ENCODE measurements at regions not wholly inside any gene's neighbourhood (a gene's known extent, or its start where the extent isn't known, plus 50 kb on each side); places are given as distances from the start of the nearest gene placed in this dataset.

DNA sequence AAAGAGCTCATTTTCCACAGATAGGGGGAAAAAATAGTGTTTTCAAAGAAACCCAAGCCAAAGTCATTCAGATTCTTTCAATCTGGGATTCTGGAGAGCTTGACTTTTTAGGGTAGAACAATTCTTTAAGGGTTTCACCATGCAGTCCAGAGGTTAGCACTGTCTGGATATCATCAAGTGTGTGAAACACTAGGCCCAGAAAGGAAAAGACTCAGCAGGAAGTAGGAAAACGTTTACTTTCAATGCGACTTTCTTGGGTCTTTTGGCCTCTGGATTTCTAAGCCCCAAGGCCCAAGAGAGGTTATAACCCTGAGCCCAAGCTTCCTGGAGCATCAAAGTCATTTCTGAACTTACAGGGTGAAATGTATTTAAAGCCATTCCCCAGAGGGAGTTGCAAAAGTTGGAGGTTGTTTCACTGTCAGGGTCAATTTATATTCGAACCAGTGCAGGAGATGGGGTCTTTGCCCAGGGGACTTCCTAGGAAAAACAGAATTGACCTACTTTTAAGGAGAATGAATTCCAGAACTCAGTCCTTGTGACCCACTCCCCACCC lies 158.0 kb downstream of the C7orf25 start:
- no peak for DNase-seq

DNA sequence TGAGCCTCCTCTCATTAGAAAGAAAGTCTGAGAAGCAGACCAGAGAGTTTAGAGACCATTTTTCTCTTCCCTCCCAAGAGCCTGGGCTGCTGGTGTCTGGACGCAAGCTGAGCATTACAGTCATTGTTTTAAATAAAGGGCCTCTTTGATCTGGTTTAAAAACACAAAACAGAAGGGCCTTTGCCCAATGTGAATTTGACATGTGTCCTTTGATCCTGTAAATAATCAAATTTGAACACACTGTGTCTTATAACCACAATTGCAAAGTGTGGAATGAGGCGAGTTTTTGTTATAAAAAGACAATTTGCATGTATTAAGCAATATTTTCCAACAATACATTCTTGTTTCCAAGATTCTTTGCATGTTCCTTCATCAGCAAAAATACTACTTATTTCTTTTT lies 158.5 kb downstream of the C7orf25 start:
- DNase-seq, result no peak

DNA sequence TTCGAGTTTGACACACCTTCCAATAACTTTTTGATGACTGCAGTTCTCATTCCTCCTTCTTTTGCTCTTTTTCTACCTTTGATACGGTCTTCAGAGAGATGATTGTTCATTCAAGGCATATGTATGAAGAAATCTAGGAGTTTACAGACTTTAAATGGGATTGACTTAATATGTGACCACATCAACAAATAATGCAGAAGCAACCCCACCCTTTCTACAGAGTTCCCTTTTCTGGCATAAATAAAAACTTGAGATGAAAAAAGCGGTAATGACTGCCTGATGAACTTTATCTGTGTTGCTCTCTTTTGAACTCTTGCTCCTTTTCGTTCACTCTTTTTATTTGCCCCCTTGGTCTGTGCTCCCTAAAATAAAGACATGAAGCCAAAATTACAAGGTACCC lies 161.7 kb downstream of the C7orf25 start:
- no peak for DNase-seq

DNA sequence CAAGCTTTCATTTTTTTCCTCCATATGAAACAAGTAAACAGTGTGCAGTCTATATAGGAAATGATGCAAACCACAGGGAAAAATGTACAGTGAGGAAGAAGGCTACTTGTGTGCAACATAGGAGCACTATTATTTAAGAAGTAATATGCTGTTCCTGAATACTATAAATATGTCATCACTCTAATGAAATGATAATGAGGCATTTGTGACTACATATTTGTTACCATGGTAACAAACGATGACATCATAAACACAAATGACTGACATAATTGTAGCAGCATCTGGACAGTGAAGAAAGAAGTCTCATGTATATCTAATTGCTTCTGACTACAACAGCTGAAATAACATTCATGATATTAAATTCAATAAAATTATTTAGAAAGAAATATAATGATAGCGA lies 164.8 kb downstream of the C7orf25 start:
- no peak for DNase-seq

DNA sequence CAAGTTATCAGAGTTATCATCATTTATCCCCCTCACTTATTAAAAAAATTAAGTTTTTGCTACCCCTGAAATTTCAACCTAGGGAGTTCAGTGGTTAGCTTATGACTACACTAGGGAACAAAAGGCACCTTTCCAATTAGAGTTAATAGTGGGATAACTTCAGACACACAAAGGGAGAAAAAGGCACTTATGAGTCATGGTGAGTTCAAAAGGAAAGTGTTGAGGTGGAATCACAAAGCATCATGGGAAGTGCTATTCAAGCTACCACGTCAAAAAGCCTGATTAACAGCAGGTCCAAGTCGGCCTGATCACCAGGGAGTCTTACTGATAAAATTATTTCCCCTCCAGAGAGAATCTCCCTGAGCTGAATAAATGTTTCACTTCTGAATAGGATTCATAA lies 165.7 kb downstream of the C7orf25 start:
- DNase-seq, result no peak

DNA sequence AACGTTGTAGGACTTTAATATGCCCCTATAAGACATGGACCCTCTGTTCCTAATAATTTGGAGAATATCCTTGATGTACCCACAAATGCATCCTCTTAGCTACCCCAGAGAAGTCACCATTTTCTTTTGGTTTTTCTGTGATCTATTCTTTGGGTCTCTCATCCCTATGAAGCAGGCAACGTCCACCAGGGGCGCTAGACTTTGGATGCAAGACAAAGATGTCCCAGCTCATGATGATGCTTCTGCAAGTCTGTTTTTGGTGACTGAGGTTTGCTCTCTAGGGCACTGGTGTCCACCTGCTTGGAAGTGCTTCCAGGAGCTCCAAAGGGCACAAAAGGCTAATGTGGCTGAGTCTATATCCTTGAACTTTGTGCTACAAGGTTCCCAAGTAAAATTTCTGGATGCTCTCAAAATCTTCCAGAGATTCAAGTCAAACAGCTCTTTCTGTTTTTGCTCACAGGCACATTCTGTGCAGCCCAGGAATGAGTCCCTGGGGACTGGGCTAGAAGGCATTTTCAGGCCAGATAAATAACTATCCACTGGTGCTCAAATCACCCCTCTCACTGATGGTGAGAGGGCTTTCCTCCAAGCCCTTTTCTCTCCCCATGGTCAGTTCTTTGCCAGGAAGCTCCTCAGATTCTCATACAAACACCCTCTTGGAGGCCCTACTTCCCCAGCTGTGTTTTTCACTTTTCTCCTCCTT lies 166.4 kb downstream of the C7orf25 start:
- DNase-seq, result peak; percentile 44

DNA sequence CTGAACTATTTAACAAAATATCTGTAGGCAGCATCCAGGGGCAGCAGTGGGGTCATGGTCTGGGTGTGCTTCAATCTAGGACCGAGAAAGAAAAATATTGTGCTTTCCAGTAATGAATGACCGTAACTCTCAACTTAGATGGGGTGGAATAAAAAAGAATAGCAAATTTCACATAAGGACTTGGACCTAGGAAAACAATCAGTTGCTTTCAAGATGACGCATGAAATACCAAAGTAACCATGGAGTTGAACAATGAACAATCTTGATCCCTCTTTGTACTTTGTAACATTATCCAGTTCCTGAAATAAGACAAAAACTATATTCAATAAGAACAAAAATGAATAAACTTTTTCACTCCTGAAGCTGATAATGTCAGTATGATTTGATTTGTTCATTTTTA lies 167.1 kb downstream of the C7orf25 start:
- DNase-seq, result no peak

DNA sequence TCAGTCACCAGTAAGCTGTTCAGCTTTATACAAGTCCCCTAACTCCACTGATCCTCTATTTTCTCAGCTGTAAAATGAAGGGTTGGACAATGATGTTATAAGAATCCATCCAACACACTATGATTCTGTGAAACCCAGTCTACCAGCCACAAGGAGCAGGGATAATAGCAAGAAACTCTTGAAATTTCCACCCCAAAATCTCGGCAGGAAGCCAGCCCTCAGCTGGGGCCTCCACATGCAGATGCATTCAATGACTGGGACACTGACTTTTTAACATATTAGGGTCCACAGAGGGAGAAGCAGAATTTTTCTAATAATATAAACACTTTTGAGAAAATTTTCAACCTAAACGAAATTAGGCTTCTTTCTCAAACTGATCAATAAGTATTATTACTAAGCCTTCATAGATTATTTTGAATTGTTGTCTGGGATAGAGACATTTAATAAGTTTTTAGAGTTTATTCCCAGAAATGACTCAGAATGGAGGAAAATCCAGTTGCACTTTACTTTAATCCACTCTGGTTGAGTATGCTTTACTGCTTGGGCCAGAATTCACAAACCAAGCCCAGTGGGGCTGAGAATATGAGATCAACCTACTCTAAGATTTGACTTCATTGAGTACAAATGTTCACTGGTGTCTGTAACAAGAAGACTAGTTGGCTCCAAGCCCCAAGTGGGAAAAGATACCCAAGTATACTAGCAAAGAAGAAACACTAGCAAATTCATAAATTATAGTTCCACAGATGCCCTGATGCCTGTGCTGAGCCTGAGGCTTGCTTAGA lies 168.6 kb downstream of the C7orf25 start:
- DNase-seq, result peak; percentile 57

DNA sequence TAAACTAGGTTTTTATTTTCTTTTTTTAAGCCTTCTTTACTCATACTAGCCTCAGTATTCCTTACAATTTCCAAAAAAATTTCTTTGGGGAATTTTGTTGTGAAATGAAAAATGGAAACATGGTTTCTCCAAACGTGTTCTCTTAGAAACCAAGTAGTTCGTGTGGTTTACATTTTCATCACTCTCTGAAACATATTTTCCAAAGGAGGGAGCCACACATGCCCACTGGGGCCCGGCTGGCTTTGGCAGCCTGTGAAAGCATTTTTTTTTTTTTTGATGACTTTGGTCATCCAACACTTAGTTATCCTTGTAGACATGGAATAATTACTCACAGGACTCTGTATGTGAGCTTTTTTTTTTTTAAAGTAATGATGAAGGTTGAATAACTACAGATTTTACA lies 169.6 kb downstream of the C7orf25 start:
- DNase-seq, result peak; percentile 46

DNA sequence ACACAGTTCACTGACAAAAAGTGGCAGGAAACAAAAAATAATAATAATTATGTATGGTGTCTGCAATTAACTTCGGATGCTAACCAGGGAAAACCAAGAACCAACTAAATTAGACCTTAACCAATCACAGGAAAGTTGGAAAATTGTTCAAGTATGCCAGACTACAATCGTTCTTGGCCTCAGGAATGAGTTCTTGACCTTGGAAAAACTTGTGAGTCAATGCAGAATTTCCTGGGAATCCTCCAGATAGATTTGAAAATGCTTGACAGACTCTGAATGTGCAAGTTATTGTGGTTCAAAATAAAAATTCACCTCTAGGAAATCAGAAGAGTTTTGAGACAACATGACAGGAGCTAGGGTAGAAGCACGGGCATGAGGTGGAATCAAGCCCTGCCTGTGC lies 171.5 kb downstream of the C7orf25 start:
- no peak for DNase-seq

DNA sequence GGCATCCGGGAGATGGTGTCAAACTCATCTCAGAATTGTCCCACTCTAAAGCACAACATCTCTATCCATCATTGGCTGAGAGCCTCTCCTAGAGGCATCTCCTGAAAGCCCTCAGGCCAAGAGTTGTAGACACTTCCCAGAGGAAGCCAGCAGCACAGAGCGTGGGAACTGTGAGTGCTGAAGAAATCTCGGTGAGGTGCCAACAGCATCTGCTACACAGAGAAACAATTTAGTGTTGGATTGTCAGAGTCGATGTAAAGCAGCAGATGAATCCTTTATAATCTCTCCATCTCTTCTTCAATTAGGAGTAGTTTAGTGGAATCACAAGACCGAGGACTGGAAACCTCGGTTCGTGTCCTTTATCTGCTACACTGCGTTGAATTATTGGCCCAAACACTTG lies 172.2 kb downstream of the C7orf25 start:
- peak; percentile 75 for DNase-seq

DNA sequence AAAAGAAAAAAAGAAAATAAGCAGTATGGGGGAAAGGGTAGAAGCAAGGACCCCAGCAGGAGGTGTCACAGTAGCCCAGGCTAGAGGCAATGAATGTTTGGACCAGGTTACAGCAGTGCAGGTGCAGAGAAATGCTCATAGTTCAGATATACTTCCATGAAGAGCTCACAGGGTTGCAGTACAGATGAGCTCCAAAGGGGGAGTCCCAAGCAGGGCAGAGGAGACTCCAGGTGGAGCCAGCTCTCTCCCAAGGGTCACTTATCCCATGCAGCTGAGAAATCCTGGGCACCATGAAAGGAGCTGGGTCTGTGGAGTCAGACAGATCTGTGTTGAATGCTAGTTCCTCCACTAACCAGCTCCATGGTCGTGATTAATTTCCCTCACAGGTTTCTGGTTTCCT lies 174.9 kb downstream of the C7orf25 start:
- DNase-seq, result no peak

DNA sequence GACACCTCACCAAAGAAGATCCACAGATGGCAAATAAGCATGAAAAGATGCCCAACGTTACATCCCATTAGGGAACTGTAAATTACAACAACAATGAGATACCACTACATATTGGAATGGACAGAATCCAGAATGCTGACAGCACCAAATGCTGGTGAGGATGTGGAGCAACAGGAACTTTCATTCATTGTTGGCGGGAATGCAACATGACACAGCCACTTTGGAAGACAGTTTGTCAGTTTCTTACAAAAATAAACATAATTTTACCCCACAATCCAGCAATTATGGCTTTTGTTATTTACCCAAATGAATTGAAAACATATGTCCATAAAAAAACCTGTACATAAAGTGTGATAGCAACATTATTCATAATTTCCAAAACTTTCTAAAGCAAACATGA lies 176.8 kb downstream of the C7orf25 start:
- DNase-seq, result no peak

DNA sequence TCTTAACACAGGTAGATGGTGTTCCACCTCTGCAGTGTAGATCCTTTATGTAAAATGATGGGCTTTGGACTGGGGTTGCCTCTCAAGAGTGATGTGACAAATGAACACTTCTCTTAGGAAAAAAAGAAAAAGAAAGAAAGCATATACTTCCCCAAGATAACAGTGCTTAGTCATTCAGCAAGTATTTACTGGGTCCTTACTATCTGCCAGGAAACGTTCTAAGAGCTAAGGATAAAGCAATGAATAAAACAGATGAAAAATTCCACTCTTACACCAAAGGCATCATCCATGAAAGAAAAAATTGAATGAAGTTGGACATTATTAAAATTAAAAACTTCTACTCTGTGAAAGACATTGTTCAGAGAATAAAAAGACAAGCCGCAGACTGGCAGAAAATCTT lies 177.3 kb downstream of the C7orf25 start:
- no peak for DNase-seq

DNA sequence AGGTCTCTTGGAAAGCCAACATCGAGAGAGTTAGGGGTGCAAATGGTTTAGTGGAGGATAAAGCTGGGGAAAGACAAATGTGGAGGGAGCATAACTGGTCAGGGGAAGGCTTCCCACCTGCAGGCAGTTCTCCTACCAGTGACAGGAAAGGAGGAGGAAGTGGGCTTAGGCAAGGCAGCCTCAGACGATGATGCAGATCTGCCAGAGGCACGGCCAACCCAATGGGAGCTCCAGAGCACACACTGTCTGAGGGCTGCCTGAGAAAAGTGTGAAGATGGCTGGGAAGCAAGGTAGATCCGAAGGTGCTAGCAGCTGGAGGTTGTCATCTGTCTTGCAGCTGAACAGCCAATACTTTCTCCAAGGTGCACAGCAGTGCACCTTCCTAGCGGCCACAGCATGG lies 178.8 kb downstream of the C7orf25 start:
- no peak for DNase-seq

DNA sequence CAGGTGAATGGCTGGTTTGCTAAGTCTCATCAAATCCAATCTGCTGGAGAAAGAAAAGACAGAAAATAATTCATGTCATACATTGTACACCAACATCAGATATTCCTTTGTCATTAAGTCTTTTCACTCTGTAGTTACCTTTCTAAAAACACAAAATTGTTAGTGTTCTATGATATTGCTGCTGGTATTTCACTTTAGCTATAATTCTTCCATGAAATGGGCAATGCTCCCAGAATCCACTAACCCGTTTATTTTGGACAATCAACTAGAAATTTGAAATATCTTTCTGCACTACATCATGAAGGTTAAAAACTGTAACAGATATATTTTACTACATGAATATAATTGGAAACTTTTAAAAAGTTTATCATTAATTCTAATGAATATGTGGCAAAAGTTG lies 181.3 kb downstream of the C7orf25 start:
- DNase-seq, result no peak

DNA sequence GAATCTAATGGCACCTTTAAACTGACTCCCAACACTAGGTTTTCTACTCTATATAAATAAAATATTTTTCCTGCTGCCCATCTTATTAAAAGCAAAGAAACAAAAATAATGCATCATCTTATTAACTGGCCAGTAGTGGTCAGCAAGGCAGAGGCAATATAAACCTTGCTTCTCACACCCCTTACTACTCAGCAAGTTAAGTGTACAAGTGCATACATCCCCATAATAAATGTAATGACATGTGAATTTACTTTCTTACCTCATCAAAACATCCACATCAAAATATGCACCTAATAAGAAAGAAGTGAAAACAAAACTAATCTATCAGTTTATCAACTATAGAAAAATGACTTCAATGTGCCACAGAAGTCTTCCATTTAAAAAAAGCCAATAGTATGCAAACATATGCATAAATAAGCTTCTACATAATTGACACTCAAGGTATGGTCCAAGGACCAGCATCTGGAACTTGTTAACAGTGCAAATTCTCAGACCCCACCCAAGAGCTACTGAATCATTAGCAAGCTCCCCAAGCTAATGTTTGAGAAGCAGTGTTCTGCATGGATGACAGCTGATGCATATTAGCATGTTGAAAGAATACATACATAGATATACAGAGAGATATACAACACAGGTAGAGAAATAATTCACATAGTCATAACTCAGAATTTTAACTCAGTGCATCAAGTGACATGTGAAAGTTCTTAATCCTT lies 182.7 kb downstream of the C7orf25 start:
- no peak for DNase-seq

DNA sequence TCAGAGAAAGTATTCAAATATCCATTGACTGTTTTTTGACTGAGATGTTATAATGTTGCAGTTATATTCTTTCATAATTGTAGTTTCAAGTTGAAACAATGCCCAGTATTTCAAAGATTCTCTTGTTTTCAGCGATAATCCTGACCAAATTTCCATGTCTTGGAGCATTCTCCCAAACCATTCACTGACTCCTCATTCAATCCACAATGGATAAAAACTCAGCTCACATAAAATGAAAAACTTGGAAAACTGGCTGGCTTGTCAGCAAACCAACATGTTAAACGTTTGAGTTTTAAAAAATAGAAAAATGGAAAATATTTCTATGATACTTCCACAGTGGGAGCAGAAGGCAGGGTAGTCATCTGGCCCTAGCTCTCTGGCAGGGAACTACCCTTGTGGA lies 184.4 kb downstream of the C7orf25 start:
- DNase-seq, result no peak

DNA sequence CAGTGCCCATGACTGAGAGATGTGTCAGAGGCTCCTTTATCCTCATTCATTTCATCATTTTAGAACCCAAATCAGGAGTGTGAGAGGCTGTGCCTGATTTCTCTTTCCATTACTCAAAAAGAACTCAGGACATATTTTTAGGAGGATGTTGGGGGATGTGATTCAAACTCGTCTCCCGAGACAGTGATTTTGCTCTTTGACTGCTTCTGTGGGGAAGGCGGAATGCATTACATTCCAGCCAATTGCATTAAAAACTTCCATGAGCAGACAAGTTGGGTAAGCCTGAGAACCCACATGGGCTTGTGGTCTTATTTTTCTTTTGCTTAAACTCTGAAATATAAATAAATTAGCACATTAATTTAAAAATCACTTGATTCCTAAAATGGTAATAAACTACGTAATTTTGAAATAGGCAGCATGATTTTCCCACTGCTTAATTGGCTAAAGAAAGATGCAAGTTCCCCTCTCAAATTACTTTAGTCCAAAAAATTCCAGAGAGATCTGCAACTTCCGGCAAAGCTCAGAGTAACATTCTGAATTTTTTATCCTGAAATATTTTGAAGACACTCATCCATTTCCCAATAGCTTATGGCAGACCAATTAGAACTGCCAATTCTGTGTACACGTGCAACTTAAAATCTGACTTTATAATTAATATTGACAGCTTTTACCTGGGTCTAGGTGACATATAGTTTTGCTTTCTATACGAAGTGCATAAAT lies 185.6 kb downstream of the C7orf25 start:
- no peak for DNase-seq

DNA sequence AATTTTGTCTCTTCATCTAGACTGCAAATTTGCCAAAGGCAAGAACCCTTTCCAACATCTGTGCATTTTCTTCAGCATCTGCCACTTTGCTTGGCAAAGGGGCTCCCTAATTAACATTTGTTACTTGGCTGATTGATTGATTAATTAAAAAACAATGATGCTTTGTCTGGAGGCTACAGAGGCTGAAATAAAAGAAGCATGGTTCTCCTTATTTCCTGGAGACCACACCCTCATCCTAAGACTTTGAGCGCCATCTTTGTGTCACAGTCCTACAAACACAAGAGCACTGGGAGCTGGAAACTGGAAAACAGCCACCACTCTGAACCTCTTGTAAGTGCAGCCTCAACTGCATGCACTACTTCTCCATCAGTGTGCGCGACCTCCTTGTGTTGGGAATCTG lies 189.2 kb downstream of the C7orf25 start:
- DNase-seq, result no peak

DNA sequence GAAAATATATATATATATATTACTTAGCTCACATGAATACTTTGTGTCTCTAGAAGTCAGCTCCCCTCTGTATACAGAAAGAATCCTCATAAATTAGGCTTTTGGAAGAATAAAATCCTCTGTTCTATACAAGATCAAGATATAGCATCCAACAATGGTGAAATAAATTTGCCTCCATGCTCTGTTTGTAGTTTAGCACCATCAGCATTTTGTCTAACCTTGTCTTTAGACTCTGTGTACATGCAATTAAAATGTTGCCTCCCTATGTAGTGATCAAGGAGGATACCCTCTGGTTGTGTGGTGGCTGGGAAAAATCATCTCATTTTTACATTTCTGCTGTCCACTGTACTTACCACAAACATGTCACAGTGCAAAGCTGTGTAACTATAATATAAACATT lies 189.7 kb downstream of the C7orf25 start:
- DNase-seq, result no peak

DNA sequence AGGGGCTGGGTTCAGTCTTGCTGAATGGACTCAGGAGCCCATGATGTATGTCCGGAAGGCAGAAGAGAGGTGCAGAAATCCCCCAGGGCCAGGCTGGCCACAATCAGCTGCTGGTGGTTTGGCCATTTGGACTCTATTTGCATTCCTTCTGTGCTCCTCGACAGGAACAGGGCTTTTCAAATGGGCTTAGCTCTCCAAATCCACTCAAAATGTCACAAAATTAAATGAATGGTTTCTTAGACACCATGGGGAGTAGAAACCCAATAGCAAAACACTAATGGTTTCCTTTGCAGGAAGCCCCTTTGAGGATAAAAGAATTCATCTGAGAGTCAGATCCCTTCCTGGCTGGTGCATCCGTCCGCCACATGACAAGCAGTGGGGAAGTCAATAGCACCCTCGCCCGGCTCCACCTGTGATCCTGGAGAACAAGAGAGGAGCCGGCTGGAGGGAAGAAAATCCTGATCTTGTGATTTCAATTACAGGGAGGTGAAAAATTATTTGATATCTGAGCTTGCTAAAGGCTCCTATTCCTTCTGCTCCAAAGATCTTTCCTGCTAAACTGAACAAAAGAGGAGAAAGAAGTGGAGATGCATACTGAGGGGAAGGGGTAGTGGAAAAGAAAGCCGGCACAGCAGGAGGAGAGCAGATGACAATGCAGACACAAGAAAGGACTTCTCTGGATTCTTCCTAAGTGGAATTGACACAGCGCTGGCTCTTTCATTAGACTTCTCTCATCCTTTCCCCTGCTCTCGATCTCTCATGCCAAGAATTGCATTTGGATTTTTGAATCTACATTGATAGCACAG lies 190.7 kb downstream of the C7orf25 start:
- DNase-seq, result peak; percentile 32
